BJ (cell line): ENCODE measurements at regions not wholly inside any gene's neighbourhood (a gene's known extent, or its start where the extent isn't known, plus 50 kb on each side); places are given as distances from the start of the nearest gene placed in this dataset.

Experiments used
- CTCF ChIA-PET: fragments of 350-600 bp; formaldehyde crosslinking; extraction: SDS; loops from one replicate; lab custom pipeline; 2021; ENCODE audit warnings: antibody characterized with exemption, inconsistent platforms; lab: Yijun Ruan, JAX
- POLR2A ChIA-PET: fragments of 300-600 bp; sonication (Branson Sonifier 250); formaldehyde crosslinking; extraction: SDS; loops from one replicate; lab custom pipeline; 2021; ENCODE audit warnings: antibody characterized with exemption; lab: Charles Lee
- DNase-seq: peaks from one replicate; pipeline ENCODE4 v3.0.0-alpha.2; 2011; ENCODE audit warnings: low read depth
- H3K27me3 ChIP-seq: 2 replicates; pipeline ENCODE4 v1.6.0; 2011; ENCODE audit warnings: low read length; ENCODE audit not compliant: control insufficient read depth, insufficient read depth
- H3K36me3 ChIP-seq: 2 replicates; pipeline ENCODE4 v1.5.1; 2011; ENCODE audit warnings: low read length; ENCODE audit not compliant: control insufficient read depth, insufficient read depth
- H3K4me3 ChIP-seq: 2 replicates; pipeline ENCODE4 v1.5.1; 2011; ENCODE audit warnings: low read depth, mild to moderate bottlenecking, control low read depth, low read length
- CTCF ChIP-seq: IDR thresholded peaks from 2 replicates; pipeline ENCODE4 v1.5.1; 2011; ENCODE audit warnings: low read depth, mild to moderate bottlenecking, control low read depth, inconsistent platforms, low read length, moderate library complexity; ENCODE audit not compliant: insufficient read depth

GRCh38 chr4:102163404-102164140 lies 181.7 kb downstream of the SLC39A8 start:
- ChIA-PET POLR2A (no interaction called here), CTCF (no interaction called here)
- Histone ChIP-seq H3K27me3 (no peaks in the 10 kb centered on the region), H3K36me3 (no peaks in the 10 kb centered on the region), H3K4me3 (no peak overlapping the region)
- DNase-seq: no peak
- TF ChIP-seq CTCF: no peak

GRCh38 chr4:102157984-102158383 lies 187.3 kb downstream of the SLC39A8 start:
- DNase-seq: no peak
- no peaks in the 10 kb centered on the region for H3K27me3 ChIP-seq
- TF ChIP-seq CTCF: no peak
- no peaks in the 10 kb centered on the region for H3K36me3 ChIP-seq
- H3K4me3 ChIP-seq: no peak overlapping the region
- ChIA-PET CTCF (no interaction called here), POLR2A (no interaction called here)

GRCh38 chr4:102153391-102153790 lies 191.9 kb downstream of the SLC39A8 start:
- TF ChIP-seq CTCF: no peak
- Histone ChIP-seq H3K4me3 (no peak overlapping the region), H3K27me3 (no peaks in the 10 kb centered on the region), H3K36me3 (no peaks in the 10 kb centered on the region)
- ChIA-PET POLR2A (no interaction called here), CTCF (no interaction called here)
- no peak for DNase-seq

- no peaks in the 10 kb centered on the region for H3K27me3 ChIP-seq
- no peak for TF ChIP-seq CTCF
- ChIA-PET CTCF (interaction anchor here (1.2 to 1.3 kb wide), 2 partner anchors 9 to 10 kb away, joined by 3 read pairs; no protein-coding TSS in a partner anchor), POLR2A (no interaction called here)
- DNase-seq: no peak
- no peaks in the 10 kb centered on the region for H3K36me3 ChIP-seq
- no peak overlapping the region for H3K4me3 ChIP-seq
Observed at GRCh38 chr4:102151696-102152095, 193.6 kb downstream of the SLC39A8 start.

GRCh38 chr4:102143433-102143832 lies 201.8 kb downstream of the SLC39A8 start:
- Histone ChIP-seq H3K4me3 (no peak overlapping the region), H3K36me3 (no peaks in the 10 kb centered on the region), H3K27me3 (no peaks in the 10 kb centered on the region)
- ChIA-PET CTCF (no interaction called here), POLR2A (no interaction called here)
- no peak for DNase-seq
- no peak for TF ChIP-seq CTCF
